Naive thymus-derived CD4-positive, alpha-beta T cell (primary cell): ENCODE measurements at regions not wholly inside any gene's neighbourhood (a gene's known extent, or its start where the extent isn't known, plus 50 kb on each side); places are given as distances from the start of the nearest gene placed in this dataset.

ENCODE experiments used
- ATAC-seq: fragments of 150-1000 bp; cut with Tn5 transposase; 2 replicates; pipeline ENCODE4 v1.10.0; 2021; ENCODE audit warnings: mild to moderate bottlenecking, moderate library complexity
- CTCF ChIA-PET: fragments of 350-600 bp; sonication (Branson Sonifier 250); formaldehyde crosslinking; loops from one replicate; lab custom pipeline; 2021; ENCODE audit warnings: antibody characterized with exemption; lab: Charles Lee
- POLR2A ChIA-PET: fragments of 350-600 bp; sonication (Branson Sonifier 250); formaldehyde crosslinking; loops from one replicate; lab custom pipeline; 2021; ENCODE audit warnings: antibody characterized with exemption, inconsistent platforms; lab: Charles Lee
- DNase-seq, 9 donors: peaks; one replicate each; pipeline versions ENCODE4 v3.0.0 to v3.0.0-alpha.2; 2020 to 2022; ENCODE audit warnings: mixed read lengths in 1 of 9
- H3K27ac ChIP-seq: one replicate; pipeline ENCODE4 v1.7.0; 2013; ENCODE audit warnings: mild to moderate bottlenecking, low read depth, low read length, moderate library complexity
- H3K27me3 ChIP-seq, 2 donors: one replicate each; pipeline ENCODE4 v1.7.0; 2013; ENCODE audit warnings: low read length in 2 of 2, mild to moderate bottlenecking in 2 of 2, moderate library complexity in 2 of 2; ENCODE audit not compliant: control insufficient read depth in 2 of 2, insufficient read depth in 2 of 2
- H3K36me3 ChIP-seq, 3 experiments: 1 replicate in 2 of 3; 2 replicates in 1 of 3; pipeline ENCODE4 v1.7.0; 2013; ENCODE audit warnings: low read length in 3 of 3, mild to moderate bottlenecking in 3 of 3, moderate library complexity in 1 of 3; ENCODE audit not compliant: insufficient read depth in 3 of 3, control insufficient read depth in 2 of 3
- H3K4me1 ChIP-seq, 2 donors: one replicate each; pipeline ENCODE4 v1.7.0; 2013; ENCODE audit warnings: low read length in 2 of 2, mild to moderate bottlenecking in 2 of 2, moderate library complexity in 1 of 2; ENCODE audit not compliant: control insufficient read depth in 2 of 2, insufficient read depth in 2 of 2
- H3K4me3 ChIP-seq: 2 replicates; pipeline ENCODE4 v1.7.0; 2013; ENCODE audit warnings: mild to moderate bottlenecking, low read length
- H3K9me3 ChIP-seq, 3 experiments: 1 replicate in 2 of 3; 2 replicates in 1 of 3; pipeline ENCODE4 v1.7.0; 2013; ENCODE audit warnings: low read length in 3 of 3; ENCODE audit not compliant: control insufficient read depth in 2 of 3
- H3K27ac Mint-ChIP-seq, 9 donors: one replicate each; pipeline ENCODE4 v1.8.0; 2020 to 2022; ENCODE audit warnings: mixed read lengths in 9 of 9, mild to moderate bottlenecking in 8 of 9, moderate library complexity in 5 of 9, inconsistent platforms in 2 of 9
- H3K27me3 Mint-ChIP-seq, 5 donors: one replicate each; pipeline ENCODE4 v1.8.0; 2021 to 2022; ENCODE audit warnings: mixed read lengths in 5 of 5, mild to moderate bottlenecking in 1 of 5
- H3K36me3 Mint-ChIP-seq, 5 donors: one replicate each; pipeline ENCODE4 v1.8.0; 2020 to 2022; ENCODE audit warnings: mixed read lengths in 5 of 5, mild to moderate bottlenecking in 3 of 5, inconsistent platforms in 1 of 5
- H3K4me1 Mint-ChIP-seq, 7 donors: one replicate each; pipeline ENCODE4 v1.8.0; 2020 to 2022; ENCODE audit warnings: mixed read lengths in 7 of 7, mild to moderate bottlenecking in 3 of 7, inconsistent platforms in 1 of 7
- H3K4me3 Mint-ChIP-seq, 10 donors: one replicate each; pipeline ENCODE4 v1.8.0; 2020 to 2022; ENCODE audit warnings: mild to moderate bottlenecking in 10 of 10, mixed read lengths in 10 of 10, moderate library complexity in 6 of 10, inconsistent platforms in 2 of 10
- H3K9me3 Mint-ChIP-seq, 11 donors: one replicate each; pipeline ENCODE4 v1.8.0; 2020 to 2022; ENCODE audit warnings: mixed read lengths in 11 of 11, mild to moderate bottlenecking in 4 of 11, inconsistent platforms in 1 of 11, moderate library complexity in 1 of 11
- intact Hi-C, 2 donors: fragments of 100-400 bp; cut with micrococcal nuclease; formaldehyde crosslinking; loops; one replicate each; pipeline ENCODE4 v1.15.1; 2023

DNA sequence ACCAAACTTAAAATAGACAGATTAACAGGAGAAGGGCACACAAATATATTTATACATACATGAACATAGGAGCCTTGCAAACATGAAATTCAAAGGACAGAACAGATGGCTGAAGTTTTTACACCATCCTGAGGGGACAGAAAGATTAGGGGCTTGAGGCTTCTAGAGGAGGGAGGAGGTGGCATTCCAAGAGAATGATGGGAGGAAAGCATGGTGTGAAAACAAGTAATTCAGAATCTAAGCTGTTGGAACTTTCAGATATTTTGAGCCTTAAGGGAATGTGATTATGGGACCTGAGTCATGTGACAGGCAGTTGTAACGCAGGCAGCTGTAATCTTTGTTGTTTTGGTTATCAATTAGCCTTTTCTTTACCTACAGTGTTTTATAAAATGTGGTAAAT is 225.2 kb upstream of the SPOPL start:
- peaks cover 0 to 9% (median 0%) of the 10 kb centered on the region in 11 donors for H3K9me3 Mint-ChIP-seq
- no peaks in the 10 kb centered on the region for H3K36me3 ChIP-seq
- H3K4me1 ChIP-seq: no peaks in the 10 kb centered on the region
- H3K4me1 Mint-ChIP-seq: no peaks in the 10 kb centered on the region
- DNase-seq: no peak
- H3K27ac Mint-ChIP-seq: no peak overlapping the region
- H3K4me3 Mint-ChIP-seq: no peak overlapping the region
- CTCF ChIA-PET: no interaction called here
- H3K27me3 ChIP-seq: no peaks in the 10 kb centered on the region
- H3K27me3 Mint-ChIP-seq: no peaks in the 10 kb centered on the region
- no peaks in the 10 kb centered on the region for H3K9me3 ChIP-seq
- no peak overlapping the region for H3K27ac ChIP-seq
- H3K36me3 Mint-ChIP-seq: no peaks in the 10 kb centered on the region
- intact Hi-C loops: no loop called here
- POLR2A ChIA-PET: no interaction called here
- no peak for ATAC-seq
- H3K4me3 ChIP-seq: no peak overlapping the region

DNA sequence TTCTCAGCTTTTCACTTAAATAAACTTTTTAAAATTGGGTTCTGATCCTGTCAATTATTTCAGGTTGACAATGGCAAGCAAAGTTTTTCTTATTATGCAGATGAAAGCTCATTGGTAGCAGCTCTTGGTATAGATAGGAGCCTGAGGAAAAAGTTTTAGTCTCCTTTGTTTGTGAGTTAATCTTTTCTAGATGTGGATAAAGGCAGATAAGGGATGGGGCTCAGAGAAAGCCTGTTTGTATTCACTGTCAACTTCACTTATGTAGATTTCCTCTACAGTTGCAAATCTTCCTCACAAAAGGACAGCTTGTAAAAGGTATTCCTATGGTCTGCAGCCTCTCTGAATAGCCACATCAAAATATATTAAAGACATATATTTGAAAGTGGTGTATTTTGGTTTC is 224.5 kb upstream of the SPOPL start:
- Mint-ChIP-seq H3K36me3 (no peaks in the 10 kb centered on the region), H3K27me3 (no peaks in the 10 kb centered on the region), H3K4me3 (no peak overlapping the region), H3K9me3 (peaks cover 0 to 9% (median 0%) of the 10 kb centered on the region in 11 donors), H3K4me1 (no peaks in the 10 kb centered on the region), H3K27ac (no peak overlapping the region)
- Histone ChIP-seq H3K9me3 (no peaks in the 10 kb centered on the region), H3K4me1 (no peaks in the 10 kb centered on the region), H3K27me3 (no peaks in the 10 kb centered on the region), H3K36me3 (no peaks in the 10 kb centered on the region), H3K27ac (no peak overlapping the region), H3K4me3 (no peak overlapping the region)
- no peak for ATAC-seq
- intact Hi-C loops: no loop called here
- no peak for DNase-seq
- CTCF ChIA-PET: no interaction called here
- POLR2A ChIA-PET: no interaction called here

GRCh38 chr2:138279871-138280270 is 221.7 kb upstream of the SPOPL start:
- POLR2A ChIA-PET: no interaction called here
- no peaks in the 10 kb centered on the region for H3K9me3 ChIP-seq
- H3K36me3 ChIP-seq: no peaks in the 10 kb centered on the region
- H3K4me3 ChIP-seq: no peak overlapping the region
- CTCF ChIA-PET: no interaction called here
- no peaks in the 10 kb centered on the region for H3K4me1 Mint-ChIP-seq
- no peak overlapping the region for H3K27ac Mint-ChIP-seq
- H3K4me3 Mint-ChIP-seq: no peak overlapping the region
- no peaks in the 10 kb centered on the region for H3K27me3 ChIP-seq
- H3K4me1 ChIP-seq: no peaks in the 10 kb centered on the region
- DNase-seq (no peak), ATAC-seq (no peak)
- peaks cover 0 to 4% (median 0%) of the 10 kb centered on the region in 5 donors for H3K36me3 Mint-ChIP-seq
- intact Hi-C loops: no loop called here
- H3K9me3 Mint-ChIP-seq: peaks cover 0 to 8% (median 0%) of the 10 kb centered on the region in 11 donors
- H3K27ac ChIP-seq: no peak overlapping the region
- H3K27me3 Mint-ChIP-seq: no peaks in the 10 kb centered on the region

GRCh38 chr2:138280999-138281695 is 220.4 kb upstream of the SPOPL start:
- no peak overlapping the region for H3K4me3 Mint-ChIP-seq
- no peak for DNase-seq
- H3K9me3 ChIP-seq: no peaks in the 10 kb centered on the region
- H3K4me3 ChIP-seq: no peak overlapping the region
- H3K36me3 Mint-ChIP-seq: peaks cover 0 to 4% (median 0%) of the 10 kb centered on the region in 5 donors
- H3K27ac Mint-ChIP-seq: no peak overlapping the region
- ChIA-PET POLR2A (no interaction called here), CTCF (interaction anchor here (0.8 kb wide), 1 partner anchor 78 kb away, joined by 3 read pairs; no protein-coding TSS in a partner anchor)
- H3K36me3 ChIP-seq: no peaks in the 10 kb centered on the region
- H3K4me1 Mint-ChIP-seq: no peaks in the 10 kb centered on the region
- H3K27ac ChIP-seq: no peak overlapping the region
- intact Hi-C loops: no loop called here
- no peaks in the 10 kb centered on the region for H3K27me3 ChIP-seq
- ATAC-seq: no peak
- peaks cover 0 to 14% (median 6%) of the 10 kb centered on the region in 11 donors for H3K9me3 Mint-ChIP-seq
- H3K4me1 ChIP-seq: no peaks in the 10 kb centered on the region
- no peaks in the 10 kb centered on the region for H3K27me3 Mint-ChIP-seq

DNA sequence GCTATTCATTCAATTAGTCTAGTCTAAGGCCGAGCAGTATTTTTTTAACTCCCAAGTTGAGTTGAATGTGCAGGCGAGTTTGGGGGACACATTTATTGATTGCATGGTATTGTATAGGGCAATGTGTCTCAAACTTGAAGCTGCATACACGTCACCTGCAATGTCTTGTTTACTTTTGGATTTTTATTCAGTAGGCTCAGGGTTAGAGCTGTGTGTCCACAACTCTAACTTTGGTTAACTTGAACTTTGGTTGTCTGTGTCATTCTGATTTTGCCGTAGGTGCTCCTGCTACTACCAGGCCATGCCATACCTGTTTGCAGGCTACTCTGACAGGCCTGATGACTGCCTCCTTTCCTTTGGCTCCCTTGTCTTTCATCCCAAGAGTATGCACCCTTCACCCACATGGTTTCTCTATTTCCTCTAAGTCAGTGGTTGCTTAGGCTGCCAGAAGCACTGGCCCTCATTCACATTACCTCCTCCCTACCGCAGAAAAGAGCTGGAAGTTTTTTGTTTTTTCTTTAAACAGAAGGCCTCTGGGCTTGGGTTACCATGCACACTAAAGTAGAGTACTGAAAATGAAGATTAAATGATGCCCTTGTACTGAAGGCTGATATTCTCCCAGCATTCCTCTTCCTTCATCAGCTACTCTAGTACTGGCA is 219.4 kb upstream of the SPOPL start:
- Mint-ChIP-seq H3K4me3 (no peak overlapping the region), H3K9me3 (peaks cover 0 to 23% (median 8%) of the 10 kb centered on the region in 11 donors), H3K27ac (no peak overlapping the region), H3K36me3 (peaks cover 0 to 4% (median 0%) of the 10 kb centered on the region in 5 donors), H3K4me1 (no peaks in the 10 kb centered on the region), H3K27me3 (no peaks in the 10 kb centered on the region)
- no peak overlapping the region for H3K4me3 ChIP-seq
- peaks cover 0 to 1% (median 0%) of the 10 kb centered on the region in 3 experiments for H3K9me3 ChIP-seq
- ATAC-seq (no peak), DNase-seq (no peak)
- no peaks in the 10 kb centered on the region for H3K36me3 ChIP-seq
- CTCF ChIA-PET: no interaction called here
- no peaks in the 10 kb centered on the region for H3K4me1 ChIP-seq
- intact Hi-C loops: no loop called here
- no peak overlapping the region for H3K27ac ChIP-seq
- POLR2A ChIA-PET: no interaction called here
- no peaks in the 10 kb centered on the region for H3K27me3 ChIP-seq

GRCh38 chr2:138291805-138292204 is 209.8 kb upstream of the SPOPL start:
- CTCF ChIA-PET: no interaction called here
- Histone ChIP-seq H3K27me3 (no peaks in the 10 kb centered on the region), H3K9me3 (peaks cover 0 to 3% (median 0%) of the 10 kb centered on the region in 3 experiments), H3K4me1 (no peaks in the 10 kb centered on the region), H3K4me3 (no peak overlapping the region), H3K36me3 (no peaks in the 10 kb centered on the region), H3K27ac (no peak overlapping the region)
- Mint-ChIP-seq H3K27ac (no peak overlapping the region), H3K27me3 (no peaks in the 10 kb centered on the region), H3K4me1 (no peaks in the 10 kb centered on the region), H3K36me3 (peaks cover 0 to 11% (median 0%) of the 10 kb centered on the region in 5 donors), H3K9me3 (peaks cover 4 to 31% (median 10%) of the 10 kb centered on the region in 11 donors), H3K4me3 (no peak overlapping the region)
- ATAC-seq (no peak), DNase-seq (no peak)
- POLR2A ChIA-PET: no interaction called here
- intact Hi-C loops: no loop called here

- no peak overlapping the region for H3K4me3 ChIP-seq
- no peak overlapping the region for H3K27ac Mint-ChIP-seq
- H3K36me3 ChIP-seq: no peaks in the 10 kb centered on the region
- no peaks in the 10 kb centered on the region for H3K27me3 ChIP-seq
- H3K27me3 Mint-ChIP-seq: no peaks in the 10 kb centered on the region
- peaks cover 4 to 20% (median 8%) of the 10 kb centered on the region in 11 donors for H3K9me3 Mint-ChIP-seq
- intact Hi-C loops: no loop called here
- H3K27ac ChIP-seq: no peak overlapping the region
- no peaks in the 10 kb centered on the region for H3K9me3 ChIP-seq
- CTCF ChIA-PET: no interaction called here
- POLR2A ChIA-PET: no interaction called here
- ATAC-seq: no peak
- H3K4me1 ChIP-seq: no peaks in the 10 kb centered on the region
- H3K36me3 Mint-ChIP-seq: peaks cover 0 to 11% (median 0%) of the 10 kb centered on the region in 5 donors
- H3K4me1 Mint-ChIP-seq: no peaks in the 10 kb centered on the region
- no peak overlapping the region for H3K4me3 Mint-ChIP-seq
- DNase-seq: no peak
These were observed 208.5 kb upstream of the SPOPL start for GRCh38 chr2:138293045-138293444.
